ENCODE measurements at regions not wholly inside any gene's neighbourhood (a gene's known extent, or its start where the extent isn't known, plus 50 kb on each side); places are given as distances from the start of the nearest gene placed in this dataset.

- TF ChIP-seq SUZ12 (IDR thresholded peaks at IDR 0.05) (no peak), BHLHE40 (IDR thresholded peaks at IDR 0.05; ENCODE audit: borderline replicate concordance) (no peak), ZNF384 (IDR thresholded peaks at IDR 0.05) (no peak), FOXA1 (IDR thresholded peaks at IDR 0.05) (no peak), SP1 (IDR thresholded peaks at IDR 0.05) (no peak), LEF1 (IDR thresholded peaks at IDR 0.05; ENCODE audit: borderline replicate concordance) (no peak), ARNT (IDR thresholded peaks at IDR 0.05) (no peak), FOXM1 (IDR thresholded peaks at IDR 0.05; ENCODE audit: borderline replicate concordance) (no peak)
- TF ChIP-seq, protein P1, sequence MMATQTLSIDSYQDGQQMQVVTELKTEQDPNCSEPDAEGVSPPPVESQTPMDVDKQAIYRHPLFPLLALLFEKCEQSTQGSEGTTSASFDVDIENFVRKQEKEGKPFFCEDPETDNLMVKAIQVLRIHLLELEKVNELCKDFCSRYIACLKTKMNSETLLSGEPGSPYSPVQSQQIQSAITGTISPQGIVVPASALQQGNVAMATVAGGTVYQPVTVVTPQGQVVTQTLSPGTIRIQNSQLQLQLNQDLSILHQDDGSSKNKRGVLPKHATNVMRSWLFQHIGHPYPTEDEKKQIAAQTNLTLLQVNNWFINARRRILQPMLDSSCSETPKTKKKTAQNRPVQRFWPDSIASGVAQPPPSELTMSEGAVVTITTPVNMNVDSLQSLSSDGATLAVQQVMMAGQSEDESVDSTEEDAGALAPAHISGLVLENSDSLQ (IDR thresholded peaks at IDR 0.05) = no peak
Measured at GRCh38 chr12:83470749-83471148, 784.0 kb downstream of the TMTC2 start.
